WI38 (cell line): ENCODE measurements at regions not wholly inside any gene's neighbourhood (a gene's known extent, or its start where the extent isn't known, plus 50 kb on each side); places are given as distances from the start of the nearest gene placed in this dataset.
A peak's percentile ranks its signal among the peaks of the same experiment; 100 is the strongest.

Source experiments
- H3K4me3 ChIP-seq: 2 replicates; pipeline ENCODE4 v1.5.1; 2011; ENCODE audit warnings: low read depth, mild to moderate bottlenecking, control low read depth, low read length
- CTCF ChIP-seq: IDR thresholded peaks from 2 replicates; pipeline ENCODE4 v1.5.1; 2012; ENCODE audit warnings: low read depth, mild to moderate bottlenecking, control low read depth, low read length

- no peak for TF ChIP-seq CTCF
- H3K4me3 ChIP-seq = no peak overlapping the region
Observed at GRCh38 chr2:102078773-102079172, 63.8 kb upstream of the IL1R1 start.

GRCh38 chr2:102080451-102081242 is 61.9 kb upstream of the IL1R1 start:
- no peak overlapping the region for H3K4me3 ChIP-seq
- TF ChIP-seq CTCF = no peak

- TF ChIP-seq CTCF = no peak
- H3K4me3 ChIP-seq = no peak overlapping the region
Observed at GRCh38 chr2:102081243-102081522, 61.4 kb upstream of the IL1R1 start.

- TF ChIP-seq CTCF = no peak
- H3K4me3 ChIP-seq = no peak overlapping the region
Observed at GRCh38 chr2:102081606-102082005, 60.9 kb upstream of the IL1R1 start.

- TF ChIP-seq CTCF = no peak
- peak overlapping the region; percentile 28 for H3K4me3 ChIP-seq
Observed at GRCh38 chr2:102082571-102083392, 59.8 kb upstream of the IL1R1 start.

GRCh38 chr2:102083393-102083703 is 59.2 kb upstream of the IL1R1 start:
- no peak overlapping the region for H3K4me3 ChIP-seq
- TF ChIP-seq CTCF = no peak

- no peak for TF ChIP-seq CTCF
- no peak overlapping the region for H3K4me3 ChIP-seq
Observed at GRCh38 chr2:102084651-102085050, 57.9 kb upstream of the IL1R1 start.
